ENCODE measurements at regions not wholly inside any gene's neighbourhood (a gene's known extent, or its start where the extent isn't known, plus 50 kb on each side); places are given as distances from the start of the nearest gene placed in this dataset.

DNA sequence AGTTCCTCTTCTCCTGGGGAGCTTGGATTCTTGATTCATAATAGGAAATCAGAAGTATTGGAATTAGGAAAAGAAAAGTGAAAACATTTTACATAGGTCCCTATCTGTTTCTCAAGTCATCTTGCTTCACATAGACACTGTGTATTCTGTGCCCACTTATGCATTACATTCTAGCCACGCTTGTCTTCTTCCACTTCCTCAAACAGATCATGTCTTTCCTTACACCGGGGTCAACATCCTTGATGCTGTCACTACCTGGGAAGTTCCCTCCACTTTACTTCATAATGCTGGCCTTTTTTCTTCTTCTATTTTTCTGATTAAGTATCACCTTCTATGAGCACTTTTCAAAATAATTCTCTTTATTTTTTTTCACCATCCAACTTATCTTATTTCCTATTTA lies 606.4 kb upstream of the CDH8 start:
- TF ChIP-seq, protein P1, sequence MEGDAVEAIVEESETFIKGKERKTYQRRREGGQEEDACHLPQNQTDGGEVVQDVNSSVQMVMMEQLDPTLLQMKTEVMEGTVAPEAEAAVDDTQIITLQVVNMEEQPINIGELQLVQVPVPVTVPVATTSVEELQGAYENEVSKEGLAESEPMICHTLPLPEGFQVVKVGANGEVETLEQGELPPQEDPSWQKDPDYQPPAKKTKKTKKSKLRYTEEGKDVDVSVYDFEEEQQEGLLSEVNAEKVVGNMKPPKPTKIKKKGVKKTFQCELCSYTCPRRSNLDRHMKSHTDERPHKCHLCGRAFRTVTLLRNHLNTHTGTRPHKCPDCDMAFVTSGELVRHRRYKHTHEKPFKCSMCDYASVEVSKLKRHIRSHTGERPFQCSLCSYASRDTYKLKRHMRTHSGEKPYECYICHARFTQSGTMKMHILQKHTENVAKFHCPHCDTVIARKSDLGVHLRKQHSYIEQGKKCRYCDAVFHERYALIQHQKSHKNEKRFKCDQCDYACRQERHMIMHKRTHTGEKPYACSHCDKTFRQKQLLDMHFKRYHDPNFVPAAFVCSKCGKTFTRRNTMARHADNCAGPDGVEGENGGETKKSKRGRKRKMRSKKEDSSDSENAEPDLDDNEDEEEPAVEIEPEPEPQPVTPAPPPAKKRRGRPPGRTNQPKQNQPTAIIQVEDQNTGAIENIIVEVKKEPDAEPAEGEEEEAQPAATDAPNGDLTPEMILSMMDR (IDR thresholded peaks at IDR 0.05) = no peak
- TF ChIP-seq POLR2AphosphoS5 (IDR thresholded peaks at IDR 0.05) (no peak), EP300 (IDR thresholded peaks at IDR 0.05) (no peak), POLR2A (IDR thresholded peaks at IDR 0.05) (no peak)

All from stomach (tissue), 4 donors.